Neural cell (in vitro differentiated cells): ENCODE measurements at regions not wholly inside any gene's neighbourhood (a gene's known extent, or its start where the extent isn't known, plus 50 kb on each side); places are given as distances from the start of the nearest gene placed in this dataset.

ENCODE experiments used
- H2AFZ ChIP-seq: fragments of 200-600, 300-800 bp; sonication (generic), shearing (Covaris generic); 2 replicates; pipeline ENCODE4 v1.6.0; 2014; ENCODE audit warnings: low read depth, mild to moderate bottlenecking, antibody characterized with exemption, low read length, moderate library complexity
- H3F3A ChIP-seq: fragments of 200-600 bp; shearing (Covaris generic); 2 replicates; pipeline ENCODE4 v1.6.1; 2016; ENCODE audit warnings: mild to moderate bottlenecking, moderate library complexity, mixed read lengths, antibody characterized with exemption, low read length; ENCODE audit not compliant: insufficient read depth, poor library complexity, severe bottlenecking
- H3K27ac ChIP-seq: fragments of 200-600, 300-800 bp; sonication (generic), shearing (Covaris generic); 2 replicates; pipeline ENCODE4 v1.5.1; 2014; ENCODE audit warnings: mild to moderate bottlenecking, low read length, moderate library complexity
- H3K27me3 ChIP-seq: fragments of 300-800, 200-600 bp; sonication (generic), shearing (Covaris generic); 2 replicates; pipeline ENCODE4 v1.6.0; 2014; ENCODE audit warnings: mild to moderate bottlenecking, low read depth, low read length, moderate library complexity; ENCODE audit not compliant: insufficient read depth
- H3K36me3 ChIP-seq: fragments of 300-800, 200-600 bp; sonication (generic), shearing (Covaris generic); 2 replicates; pipeline ENCODE4 v1.5.1; 2014; ENCODE audit warnings: mild to moderate bottlenecking, antibody characterized with exemption, low read length, moderate library complexity; ENCODE audit not compliant: insufficient read depth
- H3K4me2 ChIP-seq: fragments of 300-800, 200-600 bp; sonication (generic), shearing (Covaris generic); 2 replicates; pipeline ENCODE4 v1.6.0; 2014; ENCODE audit warnings: mild to moderate bottlenecking, low read length
- H3K4me3 ChIP-seq: fragments of 300-800, 200-600 bp; sonication (generic), shearing (Covaris generic); 2 replicates; pipeline ENCODE4 v1.5.1; 2014; ENCODE audit warnings: mild to moderate bottlenecking, low read length, moderate library complexity
- H3K79me2 ChIP-seq: fragments of 200-600 bp; shearing (Covaris generic); replicated peaks from 2 replicates; pipeline ENCODE4 v1.6.0; 2014; ENCODE audit warnings: mild to moderate bottlenecking, low read length, moderate library complexity; ENCODE audit not compliant: insufficient read depth
- H3K9ac ChIP-seq: fragments of 300-800, 200-600 bp; sonication (generic), shearing (Covaris generic); 2 replicates; pipeline ENCODE4 v1.6.1; 2016; ENCODE audit warnings: mild to moderate bottlenecking, low read length, mixed read lengths
- H3K9me2 ChIP-seq: fragments of 200-600 bp; shearing (Covaris generic); 2 replicates; pipeline ENCODE4 v1.6.1; 2016; ENCODE audit warnings: mild to moderate bottlenecking, low read length, mixed read lengths; ENCODE audit not compliant: insufficient read depth
- H3K9me3 ChIP-seq: fragments of 200-600, 300-800 bp; sonication (generic), shearing (Covaris generic); 2 replicates; pipeline ENCODE4 v1.6.1; 2016; ENCODE audit warnings: mild to moderate bottlenecking, mixed run types, low read length, moderate library complexity, mixed read lengths
- H4K20me1 ChIP-seq: fragments of 200-600 bp; shearing (Covaris generic); 2 replicates; pipeline ENCODE4 v1.6.1; 2016; ENCODE audit warnings: mild to moderate bottlenecking, mixed run types; ENCODE audit not compliant: insufficient read depth
- EP300 ChIP-seq: fragments of 450-650 bp; conservative IDR thresholded peaks from 2 replicates; pipeline ENCODE4 v1.6.1; 2014; ENCODE audit warnings: antibody characterized with exemption, mild to moderate bottlenecking, moderate library complexity; ENCODE audit not compliant: poor library complexity, severe bottlenecking
- EZH2 ChIP-seq: fragments of 200-600, 300-800 bp; shearing (Covaris generic), sonication (generic); IDR thresholded peaks from 2 replicates; pipeline ENCODE4 v1.6.1; 2014; ENCODE audit warnings: antibody characterized with exemption, low read length, borderline replicate concordance, mild to moderate bottlenecking; ENCODE audit not compliant: insufficient read depth, poor library complexity, severe bottlenecking
- MXI1 ChIP-seq: fragments of 450-650 bp; conservative IDR thresholded peaks from 2 replicates; pipeline ENCODE4 v1.6.1; 2014; ENCODE audit warnings: antibody characterized with exemption, mild to moderate bottlenecking; ENCODE audit not compliant: poor library complexity, severe bottlenecking
- POLR2AphosphoS5 ChIP-seq: IDR thresholded peaks from 2 replicates; pipeline ENCODE4 v1.6.1; 2012
- RAD21 ChIP-seq: fragments of 450-650 bp; conservative IDR thresholded peaks from 2 replicates; pipeline ENCODE4 v1.6.1; 2014; ENCODE audit warnings: antibody characterized with exemption, mild to moderate bottlenecking, moderate library complexity
- SMC3 ChIP-seq: fragments of 450-650 bp; conservative IDR thresholded peaks from 2 replicates; pipeline ENCODE4 v1.6.1; 2014; ENCODE audit warnings: antibody characterized with exemption, mild to moderate bottlenecking, moderate library complexity; ENCODE audit not compliant: poor library complexity
- TAF1 ChIP-seq: IDR thresholded peaks from 2 replicates; pipeline ENCODE4 v1.6.1; 2012; ENCODE audit warnings: low read depth
- TF ChIP-seq, protein P1 (sequence below): IDR thresholded peaks from 2 replicates; pipeline ENCODE4 v1.6.1; 2012; ENCODE audit warnings: borderline replicate concordance
- TF ChIP-seq, protein P2 (sequence below): fragments of 450-650 bp; IDR thresholded peaks from 2 replicates; pipeline ENCODE4 v1.5.1; 2014; ENCODE audit warnings: antibody characterized with exemption, mild to moderate bottlenecking, moderate library complexity; ENCODE audit not compliant: poor library complexity, severe bottlenecking

DNA sequence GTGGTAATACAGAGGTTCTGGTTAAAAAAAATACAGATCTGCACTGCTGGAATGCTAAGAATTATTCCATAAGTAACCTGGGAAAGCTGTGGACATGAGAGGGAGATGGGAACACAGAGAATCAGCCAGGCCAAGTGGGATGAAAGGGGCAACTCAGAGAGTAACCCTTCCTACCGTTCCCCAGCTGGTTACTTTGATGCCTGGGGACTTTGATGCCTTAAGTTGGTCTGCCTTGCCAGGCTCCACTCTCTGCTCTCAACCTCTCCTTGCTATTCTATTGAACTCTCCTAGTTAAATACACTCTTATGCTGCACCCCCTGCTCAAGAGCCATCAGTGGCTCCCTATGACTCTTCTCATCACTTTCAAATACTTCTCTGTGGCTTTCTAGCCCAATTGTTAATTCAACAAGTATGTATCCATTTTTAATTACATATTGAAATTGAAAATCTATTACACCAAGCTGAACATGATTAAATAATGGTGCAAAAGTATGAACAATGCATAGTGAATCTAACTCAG lies 315.5 kb downstream of the TLE3 start:
- H3K4me3 ChIP-seq = no peak overlapping the region

DNA sequence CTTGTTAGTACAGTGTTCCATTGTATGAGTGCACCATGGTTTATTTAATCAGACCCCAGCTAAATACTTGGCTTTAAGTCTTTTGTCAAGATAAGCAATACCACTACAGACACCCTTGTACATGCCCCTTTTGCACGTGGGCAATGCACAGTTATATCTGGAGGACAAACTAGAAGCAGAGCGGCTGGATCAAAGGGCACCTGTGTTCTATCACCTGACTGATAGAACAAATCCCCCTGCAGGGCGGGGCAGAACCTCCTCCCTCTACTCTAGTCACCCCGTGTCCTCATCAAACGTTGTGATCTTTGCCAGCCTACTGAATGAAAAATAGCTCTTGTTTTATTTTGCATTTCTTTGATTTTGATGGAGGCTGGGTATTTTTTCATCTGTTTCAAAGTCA lies 314.9 kb downstream of the TLE3 start:
- H3K27ac ChIP-seq = no peak overlapping the region
- no peak overlapping the region for H3K4me3 ChIP-seq
- H3K9me3 ChIP-seq = no peaks in the 10 kb centered on the region
- H2AFZ ChIP-seq = no peak overlapping the region
- no peak overlapping the region for H3K9ac ChIP-seq
- H3F3A ChIP-seq = no peaks in the 10 kb centered on the region
- H3K27me3 ChIP-seq = no peaks in the 10 kb centered on the region
- no peaks in the 10 kb centered on the region for H4K20me1 ChIP-seq
- no peak for TF ChIP-seq TAF1
- no peak for TF ChIP-seq EP300
- no peak for TF ChIP-seq RAD21
- no peak for TF ChIP-seq MXI1
- TF ChIP-seq, protein P1, sequence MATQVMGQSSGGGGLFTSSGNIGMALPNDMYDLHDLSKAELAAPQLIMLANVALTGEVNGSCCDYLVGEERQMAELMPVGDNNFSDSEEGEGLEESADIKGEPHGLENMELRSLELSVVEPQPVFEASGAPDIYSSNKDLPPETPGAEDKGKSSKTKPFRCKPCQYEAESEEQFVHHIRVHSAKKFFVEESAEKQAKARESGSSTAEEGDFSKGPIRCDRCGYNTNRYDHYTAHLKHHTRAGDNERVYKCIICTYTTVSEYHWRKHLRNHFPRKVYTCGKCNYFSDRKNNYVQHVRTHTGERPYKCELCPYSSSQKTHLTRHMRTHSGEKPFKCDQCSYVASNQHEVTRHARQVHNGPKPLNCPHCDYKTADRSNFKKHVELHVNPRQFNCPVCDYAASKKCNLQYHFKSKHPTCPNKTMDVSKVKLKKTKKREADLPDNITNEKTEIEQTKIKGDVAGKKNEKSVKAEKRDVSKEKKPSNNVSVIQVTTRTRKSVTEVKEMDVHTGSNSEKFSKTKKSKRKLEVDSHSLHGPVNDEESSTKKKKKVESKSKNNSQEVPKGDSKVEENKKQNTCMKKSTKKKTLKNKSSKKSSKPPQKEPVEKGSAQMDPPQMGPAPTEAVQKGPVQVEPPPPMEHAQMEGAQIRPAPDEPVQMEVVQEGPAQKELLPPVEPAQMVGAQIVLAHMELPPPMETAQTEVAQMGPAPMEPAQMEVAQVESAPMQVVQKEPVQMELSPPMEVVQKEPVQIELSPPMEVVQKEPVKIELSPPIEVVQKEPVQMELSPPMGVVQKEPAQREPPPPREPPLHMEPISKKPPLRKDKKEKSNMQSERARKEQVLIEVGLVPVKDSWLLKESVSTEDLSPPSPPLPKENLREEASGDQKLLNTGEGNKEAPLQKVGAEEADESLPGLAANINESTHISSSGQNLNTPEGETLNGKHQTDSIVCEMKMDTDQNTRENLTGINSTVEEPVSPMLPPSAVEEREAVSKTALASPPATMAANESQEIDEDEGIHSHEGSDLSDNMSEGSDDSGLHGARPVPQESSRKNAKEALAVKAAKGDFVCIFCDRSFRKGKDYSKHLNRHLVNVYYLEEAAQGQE = no peak
- no peak for TF ChIP-seq POLR2AphosphoS5
- TF ChIP-seq SMC3 = no peak
- no peak for TF ChIP-seq EZH2
- TF ChIP-seq, protein P2, sequence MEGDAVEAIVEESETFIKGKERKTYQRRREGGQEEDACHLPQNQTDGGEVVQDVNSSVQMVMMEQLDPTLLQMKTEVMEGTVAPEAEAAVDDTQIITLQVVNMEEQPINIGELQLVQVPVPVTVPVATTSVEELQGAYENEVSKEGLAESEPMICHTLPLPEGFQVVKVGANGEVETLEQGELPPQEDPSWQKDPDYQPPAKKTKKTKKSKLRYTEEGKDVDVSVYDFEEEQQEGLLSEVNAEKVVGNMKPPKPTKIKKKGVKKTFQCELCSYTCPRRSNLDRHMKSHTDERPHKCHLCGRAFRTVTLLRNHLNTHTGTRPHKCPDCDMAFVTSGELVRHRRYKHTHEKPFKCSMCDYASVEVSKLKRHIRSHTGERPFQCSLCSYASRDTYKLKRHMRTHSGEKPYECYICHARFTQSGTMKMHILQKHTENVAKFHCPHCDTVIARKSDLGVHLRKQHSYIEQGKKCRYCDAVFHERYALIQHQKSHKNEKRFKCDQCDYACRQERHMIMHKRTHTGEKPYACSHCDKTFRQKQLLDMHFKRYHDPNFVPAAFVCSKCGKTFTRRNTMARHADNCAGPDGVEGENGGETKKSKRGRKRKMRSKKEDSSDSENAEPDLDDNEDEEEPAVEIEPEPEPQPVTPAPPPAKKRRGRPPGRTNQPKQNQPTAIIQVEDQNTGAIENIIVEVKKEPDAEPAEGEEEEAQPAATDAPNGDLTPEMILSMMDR = no peak
- no peaks in the 10 kb centered on the region for H3K79me2 ChIP-seq
- no peaks in the 10 kb centered on the region for H3K36me3 ChIP-seq
- H3K9me2 ChIP-seq = no peaks in the 10 kb centered on the region
- no peak overlapping the region for H3K4me2 ChIP-seq

More for the DNA sequence above, 315.5 kb downstream of the TLE3 start:
- Histone ChIP-seq H3K9me3 (no peaks in the 10 kb centered on the region), H3K9ac (no peak overlapping the region), H3K4me2 (no peak overlapping the region), H4K20me1 (no peaks in the 10 kb centered on the region), H3F3A (no peaks in the 10 kb centered on the region), H3K36me3 (no peaks in the 10 kb centered on the region), H2AFZ (no peak overlapping the region), H3K27ac (no peak overlapping the region), H3K27me3 (no peaks in the 10 kb centered on the region), H3K9me2 (no peaks in the 10 kb centered on the region), H3K79me2 (no peaks in the 10 kb centered on the region)
- TF ChIP-seq, protein P1 = no peak
- no peak for TF ChIP-seq SMC3
- TF ChIP-seq EZH2 = no peak
- TF ChIP-seq, protein P2 = no peak
- TF ChIP-seq TAF1 = no peak
- no peak for TF ChIP-seq POLR2AphosphoS5
- no peak for TF ChIP-seq EP300
- TF ChIP-seq MXI1 = no peak
- TF ChIP-seq RAD21 = no peak
